Stimulated activated CD8-positive, alpha-beta memory T cell treated with anti-CD3 and anti-CD28 coated beads, Interleukin-2, amount 100 ng/mL, for 48 hours (primary cell): ENCODE measurements at regions not wholly inside any gene's neighbourhood (a gene's known extent, or its start where the extent isn't known, plus 50 kb on each side); places are given as distances from the start of the nearest gene placed in this dataset.
"Not testable (repeated sequence)": the region's sequence is repeated elsewhere in the genome, so short reads cannot be mapped to it uniquely, and the experiment has no call there.

ENCODE experiments used
- DNase-seq, 2 donors: peaks; one replicate each; pipeline ENCODE4 v3.0.0-alpha.2; 2020; ENCODE audit warnings: low read depth in 2 of 2

GRCh38 chr10:25865267-25865666 lies 68.8 kb upstream of the MYO3A start:
- no peak for DNase-seq

GRCh38 chr10:25867321-25867720 lies 66.7 kb upstream of the MYO3A start:
- no peak for DNase-seq

GRCh38 chr10:25869067-25869591 lies 64.9 kb upstream of the MYO3A start:
- no peak for DNase-seq

- DNase-seq: no peak
Measured at GRCh38 chr10:25869609-25870008, 64.4 kb upstream of the MYO3A start.

- DNase-seq: not testable (repeated sequence)
Measured at GRCh38 chr10:25874402-25874801, 59.6 kb upstream of the MYO3A start.

GRCh38 chr10:25875556-25876165 lies 58.4 kb upstream of the MYO3A start:
- DNase-seq: peak; percentile 36 to 60

- no peak for DNase-seq
Measured at GRCh38 chr10:25877296-25877695, 56.7 kb upstream of the MYO3A start.
